ENCODE measurements at regions not wholly inside any gene's neighbourhood (a gene's known extent, or its start where the extent isn't known, plus 50 kb on each side); places are given as distances from the start of the nearest gene placed in this dataset.

- TF ChIP-seq CTCF (IDR thresholded peaks at IDR 0.05; ENCODE audit: low read depth, low read length) = no peak
- no peak for TF ChIP-seq POLR2A (IDR thresholded peaks at IDR 0.05; ENCODE audit: extremely low read depth, insufficient read length)
- no peak for TF ChIP-seq MAX (IDR thresholded peaks at IDR 0.05; ENCODE audit: low read depth, low read length)
- no peak for TF ChIP-seq MYC (IDR thresholded peaks at IDR 0.05; ENCODE audit: low read depth, low read length)
Observed at GRCh38 chr5:30267026-30267425, 926.5 kb upstream of the CDH6 start.
